ENCODE measurements at regions not wholly inside any gene's neighbourhood (a gene's known extent, or its start where the extent isn't known, plus 50 kb on each side); places are given as distances from the start of the nearest gene placed in this dataset.

DNA sequence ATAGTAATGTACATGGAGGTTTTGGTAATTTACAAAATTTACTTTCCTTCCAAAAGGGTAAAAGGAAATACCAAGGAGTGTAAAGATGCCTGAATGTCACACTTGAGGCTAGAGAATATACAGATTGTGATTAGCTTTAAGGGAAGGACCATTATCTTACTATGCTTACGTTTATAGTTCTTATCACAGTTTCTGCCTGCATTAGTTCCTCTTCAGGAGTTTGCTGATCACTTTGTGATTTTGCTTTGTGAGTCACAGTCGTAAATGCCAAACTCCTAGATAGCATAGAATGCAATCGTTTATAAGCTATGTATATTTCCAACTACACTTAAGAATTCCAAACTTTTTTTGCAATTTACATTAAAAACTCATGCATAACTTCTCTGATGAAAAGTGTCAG lies 1034.6 kb downstream of the DIPK2A start:
- H3K4me3 Mint-ChIP-seq (ENCODE audit: unreplicated experiment), result no peak overlapping the region
- Histone ChIP-seq H3K9me3 (ENCODE audit: insufficient read depth, low read depth, low read length) (no peaks in the 10 kb centered on the region), H3K79me2 (ENCODE audit: insufficient read depth, low read length) (no peaks in the 10 kb centered on the region), H3K4me3 (ENCODE audit: insufficient read depth, low read depth, low read length) (no peak overlapping the region), H3K9ac (ENCODE audit: low read length) (no peak overlapping the region), H3K4me2 (ENCODE audit: low read length) (no peak overlapping the region), H2AFZ (ENCODE audit: low read depth, low read length) (no peak overlapping the region), H3K36me3 (ENCODE audit: insufficient read depth, low read length) (no peaks in the 10 kb centered on the region), H3K4me1 (ENCODE audit: insufficient read depth, low read length) (no peaks in the 10 kb centered on the region), H3K27ac (ENCODE audit: low read depth, low read length) (no peak overlapping the region), H3K27me3 (ENCODE audit: insufficient read depth, low read length) (no peaks in the 10 kb centered on the region), H4K20me1 (ENCODE audit: insufficient read depth, low read length) (no peaks in the 10 kb centered on the region)
- DNase-seq (ENCODE audit: low read depth) (no peak), FAIRE-seq (no peak)
- no peaks in the 10 kb centered on the region for H3K27me3 Mint-ChIP-seq (ENCODE audit: low read depth, unreplicated experiment)
- TF ChIP-seq CTCF (IDR thresholded peaks at IDR 0.05; ENCODE audit: insufficient read depth, low read depth, low read length) (no peak), EZH2 (IDR thresholded peaks at IDR 0.05; ENCODE audit: insufficient read depth, low read length) (no peak)
- peaks cover 3% of the 10 kb centered on the region for H3K9me3 Mint-ChIP-seq (ENCODE audit: unreplicated experiment)
- H3K36me3 Mint-ChIP-seq (ENCODE audit: low read depth, unreplicated experiment), result no peaks in the 10 kb centered on the region
- H3K4me1 Mint-ChIP-seq (ENCODE audit: low read depth, unreplicated experiment), result no peaks in the 10 kb centered on the region
- no peak overlapping the region for H3K27ac Mint-ChIP-seq (ENCODE audit: unreplicated experiment)

- no peak for FAIRE-seq
Measured at GRCh38 chr3:145013931-145014330, 1042.3 kb downstream of the DIPK2A start.

More at GRCh38 chr3:145013931-145014330, 1042.3 kb downstream of the DIPK2A start:
- no peak for DNase-seq (ENCODE audit: low read depth)
- H4K20me1 ChIP-seq (ENCODE audit: insufficient read depth, low read length), result no peaks in the 10 kb centered on the region
- no peaks in the 10 kb centered on the region for H3K36me3 Mint-ChIP-seq (ENCODE audit: low read depth, unreplicated experiment)
- no peaks in the 10 kb centered on the region for H3K27me3 Mint-ChIP-seq (ENCODE audit: low read depth, unreplicated experiment)
- H3K9ac ChIP-seq (ENCODE audit: low read length), result no peak overlapping the region
- H3K4me3 ChIP-seq (ENCODE audit: insufficient read depth, low read depth, low read length), result no peak overlapping the region
- H3K4me2 ChIP-seq (ENCODE audit: low read length), result no peak overlapping the region
- no peak overlapping the region for H2AFZ ChIP-seq (ENCODE audit: low read depth, low read length)
- no peak overlapping the region for H3K27ac Mint-ChIP-seq (ENCODE audit: unreplicated experiment)
- H3K9me3 ChIP-seq (ENCODE audit: insufficient read depth, low read depth, low read length), result no peaks in the 10 kb centered on the region
- no peak for TF ChIP-seq EZH2 (IDR thresholded peaks at IDR 0.05; ENCODE audit: insufficient read depth, low read length)
- no peak for TF ChIP-seq CTCF (IDR thresholded peaks at IDR 0.05; ENCODE audit: insufficient read depth, low read depth, low read length)
- H3K27ac ChIP-seq (ENCODE audit: low read depth, low read length), result no peak overlapping the region
- no peaks in the 10 kb centered on the region for H3K27me3 ChIP-seq (ENCODE audit: insufficient read depth, low read length)
- no peaks in the 10 kb centered on the region for H3K4me1 ChIP-seq (ENCODE audit: insufficient read depth, low read length)
- H3K36me3 ChIP-seq (ENCODE audit: insufficient read depth, low read length), result no peaks in the 10 kb centered on the region
- H3K9me3 Mint-ChIP-seq (ENCODE audit: unreplicated experiment), result no peaks in the 10 kb centered on the region
- peaks cover 14% of the 10 kb centered on the region for H3K4me1 Mint-ChIP-seq (ENCODE audit: low read depth, unreplicated experiment)
- H3K79me2 ChIP-seq (ENCODE audit: insufficient read depth, low read length), result no peaks in the 10 kb centered on the region
- no peak overlapping the region for H3K4me3 Mint-ChIP-seq (ENCODE audit: unreplicated experiment)

Measured in astrocyte (in vitro differentiated cells and primary cell).